ENCODE measurements at regions not wholly inside any gene's neighbourhood (a gene's known extent, or its start where the extent isn't known, plus 50 kb on each side); places are given as distances from the start of the nearest gene placed in this dataset.

GRCh38 chr18:64438178-64438577 is 289.3 kb upstream of the LINC00305 start:
- POLR2A ChIA-PET, result no interaction called here
- Histone ChIP-seq H3K27ac (ENCODE audit: low read depth, low read length) (no peak overlapping the region), H3K27me3 (ENCODE audit: control insufficient read depth, insufficient read depth, low read length) (no peaks in the 10 kb centered on the region), H3K9me3 (ENCODE audit: control insufficient read depth, insufficient read depth, low read length) (peaks cover 14% of the 10 kb centered on the region), H3K4me3 (ENCODE audit: low read depth, low read length) (no peak overlapping the region)
- CTCF ChIA-PET, result no interaction called here
- no peak for DNase-seq (ENCODE audit: low read depth, low spot score)
- TF ChIP-seq CTCF (IDR thresholded peaks at IDR 0.05; ENCODE audit: low read depth, low read length), result no peak

- POLR2A ChIA-PET, result no interaction called here
- no peak for TF ChIP-seq CTCF (IDR thresholded peaks at IDR 0.05; ENCODE audit: low read depth, low read length)
- Histone ChIP-seq H3K4me3 (ENCODE audit: low read depth, low read length) (no peak overlapping the region), H3K27me3 (ENCODE audit: control insufficient read depth, insufficient read depth, low read length) (no peaks in the 10 kb centered on the region), H3K9me3 (ENCODE audit: control insufficient read depth, insufficient read depth, low read length) (peaks cover 3% of the 10 kb centered on the region; the same call in 1 of the 2 replicates), H3K27ac (ENCODE audit: low read depth, low read length) (no peak overlapping the region)
- CTCF ChIA-PET, result no interaction called here
- no peak for DNase-seq (ENCODE audit: low read depth, low spot score)
Observed at GRCh38 chr18:64436111-64436510, 287.2 kb upstream of the LINC00305 start.

- Histone ChIP-seq H3K9me3 (ENCODE audit: control insufficient read depth, insufficient read depth, low read length) (peaks cover 6% of the 10 kb centered on the region; the same call in 1 of the 2 replicates), H3K27me3 (ENCODE audit: control insufficient read depth, insufficient read depth, low read length) (no peaks in the 10 kb centered on the region), H3K4me3 (ENCODE audit: low read depth, low read length) (no peak overlapping the region), H3K27ac (ENCODE audit: low read depth, low read length) (no peak overlapping the region)
- no peak for TF ChIP-seq CTCF (IDR thresholded peaks at IDR 0.05; ENCODE audit: low read depth, low read length)
- CTCF ChIA-PET, result no interaction called here
- POLR2A ChIA-PET, result no interaction called here
- no peak for DNase-seq (ENCODE audit: low read depth, low spot score)
Observed at GRCh38 chr18:64419156-64419555, 270.3 kb upstream of the LINC00305 start.

GRCh38 chr18:64416990-64417389 is 268.1 kb upstream of the LINC00305 start:
- H3K9me3 ChIP-seq (ENCODE audit: control insufficient read depth, insufficient read depth, low read length), result peaks cover 9% of the 10 kb centered on the region
- ChIA-PET CTCF (no interaction called here), POLR2A (no interaction called here)
- no peak for TF ChIP-seq CTCF (IDR thresholded peaks at IDR 0.05; ENCODE audit: low read depth, low read length)
- no peak for DNase-seq (ENCODE audit: low read depth, low spot score)
- no peak overlapping the region for H3K4me3 ChIP-seq (ENCODE audit: low read depth, low read length)
- no peak overlapping the region for H3K27ac ChIP-seq (ENCODE audit: low read depth, low read length)
- no peaks in the 10 kb centered on the region for H3K27me3 ChIP-seq (ENCODE audit: control insufficient read depth, insufficient read depth, low read length)

- CTCF ChIA-PET, result no interaction called here
- POLR2A ChIA-PET, result no interaction called here
- Histone ChIP-seq H3K9me3 (ENCODE audit: control insufficient read depth, insufficient read depth, low read length) (peaks cover 9% of the 10 kb centered on the region), H3K4me3 (ENCODE audit: low read depth, low read length) (no peak overlapping the region), H3K27me3 (ENCODE audit: control insufficient read depth, insufficient read depth, low read length) (no peaks in the 10 kb centered on the region), H3K27ac (ENCODE audit: low read depth, low read length) (no peak overlapping the region)
- DNase-seq (ENCODE audit: low read depth, low spot score), result no peak
- no peak for TF ChIP-seq CTCF (IDR thresholded peaks at IDR 0.05; ENCODE audit: low read depth, low read length)
Observed at GRCh38 chr18:64415218-64415617, 266.3 kb upstream of the LINC00305 start.
